ENCODE measurements at regions not wholly inside any gene's neighbourhood (a gene's known extent, or its start where the extent isn't known, plus 50 kb on each side); places are given as distances from the start of the nearest gene placed in this dataset.
A peak's percentile ranks its signal among the peaks of the same experiment; 100 is the strongest.

DNA sequence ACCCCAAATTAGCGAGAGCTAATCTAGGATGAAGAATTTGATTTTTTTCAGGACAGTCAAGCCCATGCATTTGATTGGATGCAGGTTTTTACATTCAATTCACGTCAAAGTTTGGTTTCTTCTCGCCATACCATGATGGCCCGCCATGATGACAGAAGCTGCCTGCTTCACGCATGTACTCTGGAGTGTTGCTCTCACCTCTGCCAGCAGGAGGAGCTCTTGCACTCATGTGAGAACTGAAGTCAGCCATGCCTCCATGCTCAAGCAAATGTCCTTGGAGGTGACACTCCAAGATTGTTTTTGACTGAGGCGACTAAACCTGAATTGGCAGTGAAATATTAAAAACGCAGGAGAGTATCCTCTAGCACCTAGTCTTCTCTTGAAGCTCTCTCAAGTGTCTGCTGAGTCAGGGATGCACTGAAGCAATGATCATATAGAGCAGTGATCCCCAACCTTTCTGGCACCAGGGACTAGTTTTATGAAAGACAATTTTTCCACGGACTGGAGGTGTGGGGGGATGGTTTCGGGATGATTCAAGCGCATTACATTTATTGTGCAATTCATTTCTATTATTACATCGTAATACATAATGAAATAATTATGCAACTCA is 120.9 kb downstream of the SAMMSON start:
- peak; percentile 19 for DNase-seq

DNA sequence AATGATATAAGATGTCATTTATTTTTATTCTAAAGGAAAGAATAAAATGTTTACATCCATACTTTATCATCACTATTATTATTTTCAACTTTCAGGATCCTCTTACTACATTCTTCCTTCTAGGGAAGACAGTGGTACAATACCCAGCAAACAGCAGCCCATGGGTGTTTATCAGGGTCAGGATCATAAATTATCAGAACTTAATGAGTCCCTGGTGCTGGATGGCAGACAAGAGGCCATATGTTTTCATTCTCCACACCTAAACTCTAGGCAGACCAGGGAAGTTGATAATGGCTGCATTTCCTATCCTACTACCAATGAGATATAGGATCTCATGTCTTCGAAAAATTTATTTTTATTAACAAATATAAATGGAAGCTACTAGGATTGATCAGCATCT is 127.7 kb downstream of the SAMMSON start:
- no peak for DNase-seq

DNA sequence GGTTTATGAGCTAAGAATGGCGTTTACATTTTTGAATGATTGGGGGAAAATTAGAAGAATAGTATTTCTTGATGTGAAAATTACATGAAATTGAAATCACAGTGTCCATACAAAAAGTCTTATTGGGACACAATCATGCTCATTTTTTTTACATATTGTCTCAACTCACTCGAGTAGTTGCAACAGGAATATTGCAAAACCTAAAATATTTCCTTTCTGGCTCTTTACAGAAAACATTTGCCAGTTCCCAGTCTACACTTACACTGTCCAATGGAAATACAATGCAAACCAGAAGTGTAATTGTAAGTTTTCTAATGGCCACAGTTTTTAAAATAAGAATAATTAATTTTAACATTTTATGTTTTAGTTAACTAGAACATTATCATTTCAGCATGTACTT is 137.8 kb downstream of the SAMMSON start:
- DNase-seq = no peak

DNA sequence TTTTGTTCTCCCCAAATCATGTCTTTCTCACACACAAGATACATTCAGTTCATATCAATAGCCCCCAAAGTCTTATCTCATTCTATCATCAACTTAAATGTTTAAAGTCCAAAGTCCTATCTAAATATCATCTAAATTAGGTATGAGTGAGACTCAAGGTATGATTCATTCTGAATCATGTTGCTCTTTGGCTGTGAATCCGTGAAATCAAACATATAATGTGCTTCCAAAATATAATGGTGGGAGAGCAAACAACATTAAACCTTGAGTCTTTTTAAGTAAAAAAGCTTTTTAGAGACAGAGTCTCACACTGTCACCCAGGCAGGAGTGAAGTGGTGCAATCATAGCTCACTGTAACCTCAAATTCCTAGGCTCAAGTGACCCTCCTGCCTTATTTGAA is 139.1 kb downstream of the SAMMSON start:
- DNase-seq = no peak
